T-helper 1 cell treated with Interleukin-12 subunit alpha and Interleukin-12 subunit beta and Interleukin-4 antibody, amounts not matched to agents 30 μg/mL and 1 μg/mL, for 36 hours (primary cell): ENCODE measurements at regions not wholly inside any gene's neighbourhood (a gene's known extent, or its start where the extent isn't known, plus 50 kb on each side); places are given as distances from the start of the nearest gene placed in this dataset.
"Not testable (repeated sequence)": the region's sequence is repeated elsewhere in the genome, so short reads cannot be mapped to it uniquely, and the experiment has no call there.

ENCODE experiments used
- H3K27ac Mint-ChIP-seq: one replicate; pipeline ENCODE4 v1.8.0; 2021; ENCODE audit warnings: mild to moderate bottlenecking, mixed read lengths
- H3K27me3 Mint-ChIP-seq: one replicate; pipeline ENCODE4 v1.8.0; 2021; ENCODE audit warnings: low read depth, mixed read lengths
- H3K36me3 Mint-ChIP-seq: one replicate; pipeline ENCODE4 v1.8.0; 2021; ENCODE audit warnings: low read depth, mixed read lengths
- H3K4me1 Mint-ChIP-seq: one replicate; pipeline ENCODE4 v1.8.0; 2021; ENCODE audit warnings: low read depth, mixed read lengths
- H3K4me3 Mint-ChIP-seq: one replicate; pipeline ENCODE4 v1.8.0; 2021; ENCODE audit warnings: mild to moderate bottlenecking, moderate library complexity, mixed read lengths
- H3K9me3 Mint-ChIP-seq: one replicate; pipeline ENCODE4 v1.8.0; 2021; ENCODE audit warnings: mixed read lengths

GRCh38 chr5:91315701-91316100, 67.4 kb downstream of the ARRDC3 start:
- no peak overlapping the region for H3K27ac Mint-ChIP-seq
- H3K36me3 Mint-ChIP-seq: peaks cover 4% of the 10 kb centered on the region
- peaks cover 44% of the 10 kb centered on the region for H3K4me1 Mint-ChIP-seq
- H3K27me3 Mint-ChIP-seq: no peaks in the 10 kb centered on the region
- H3K9me3 Mint-ChIP-seq: no peaks in the 10 kb centered on the region
- no peak overlapping the region for H3K4me3 Mint-ChIP-seq

GRCh38 chr5:91313757-91314673, 69.1 kb downstream of the ARRDC3 start:
- Mint-ChIP-seq H3K36me3 (peaks cover 4% of the 10 kb centered on the region), H3K4me3 (peak overlapping the region; percentile 66), H3K27me3 (no peaks in the 10 kb centered on the region), H3K9me3 (no peaks in the 10 kb centered on the region), H3K4me1 (peaks cover 44% of the 10 kb centered on the region), H3K27ac (peak overlapping the region; percentile 84)

- H3K4me3 Mint-ChIP-seq: peak overlapping the region; percentile 66
- H3K27ac Mint-ChIP-seq: peak overlapping the region; percentile 80
- H3K9me3 Mint-ChIP-seq: no peaks in the 10 kb centered on the region
- peaks cover 4% of the 10 kb centered on the region for H3K36me3 Mint-ChIP-seq
- peaks cover 39% of the 10 kb centered on the region for H3K4me1 Mint-ChIP-seq
- H3K27me3 Mint-ChIP-seq: no peaks in the 10 kb centered on the region
Measured at GRCh38 chr5:91312698-91313097, 70.4 kb downstream of the ARRDC3 start.

GRCh38 chr5:91311697-91312501, 71.2 kb downstream of the ARRDC3 start:
- Mint-ChIP-seq H3K9me3 (no peaks in the 10 kb centered on the region), H3K4me3 (peak overlapping the region; percentile 63), H3K36me3 (peaks cover 4% of the 10 kb centered on the region), H3K27me3 (no peaks in the 10 kb centered on the region), H3K4me1 (peaks cover 36% of the 10 kb centered on the region), H3K27ac (peak overlapping the region; percentile 80)

- no peaks in the 10 kb centered on the region for H3K9me3 Mint-ChIP-seq
- H3K4me3 Mint-ChIP-seq: peak overlapping the region; percentile 48
- H3K4me1 Mint-ChIP-seq: peaks cover 36% of the 10 kb centered on the region
- no peaks in the 10 kb centered on the region for H3K27me3 Mint-ChIP-seq
- H3K27ac Mint-ChIP-seq: peak overlapping the region; percentile 80
- H3K36me3 Mint-ChIP-seq: peaks cover 4% of the 10 kb centered on the region
Measured at GRCh38 chr5:91311168-91311696, 71.9 kb downstream of the ARRDC3 start.

- H3K4me1 Mint-ChIP-seq: peaks cover 24% of the 10 kb centered on the region
- not testable (repeated sequence) for H3K4me3 Mint-ChIP-seq, H3K27ac Mint-ChIP-seq, H3K27me3 Mint-ChIP-seq, H3K9me3 Mint-ChIP-seq, H3K36me3 Mint-ChIP-seq
Measured at GRCh38 chr5:91308157-91308556, 75.0 kb downstream of the ARRDC3 start.

- H3K27ac Mint-ChIP-seq: no peak overlapping the region
- H3K36me3 Mint-ChIP-seq: peaks cover 4% of the 10 kb centered on the region
- peaks cover 13% of the 10 kb centered on the region for H3K4me1 Mint-ChIP-seq
- no peaks in the 10 kb centered on the region for H3K9me3 Mint-ChIP-seq
- no peaks in the 10 kb centered on the region for H3K27me3 Mint-ChIP-seq
- H3K4me3 Mint-ChIP-seq: no peak overlapping the region
Measured at GRCh38 chr5:91307048-91307447, 76.1 kb downstream of the ARRDC3 start.

- Mint-ChIP-seq H3K4me3 (no peak overlapping the region), H3K4me1 (peaks cover 7% of the 10 kb centered on the region), H3K27me3 (no peaks in the 10 kb centered on the region), H3K36me3 (peaks cover 4% of the 10 kb centered on the region), H3K9me3 (no peaks in the 10 kb centered on the region), H3K27ac (no peak overlapping the region)
Measured at GRCh38 chr5:91306497-91306896, 76.6 kb downstream of the ARRDC3 start.

GRCh38 chr5:91305640-91306039, 77.5 kb downstream of the ARRDC3 start:
- Mint-ChIP-seq H3K27ac (no peak overlapping the region), H3K36me3 (no peaks in the 10 kb centered on the region), H3K4me1 (no peaks in the 10 kb centered on the region), H3K27me3 (no peaks in the 10 kb centered on the region), H3K9me3 (no peaks in the 10 kb centered on the region), H3K4me3 (no peak overlapping the region)

GRCh38 chr5:91304015-91304414, 79.1 kb downstream of the ARRDC3 start:
- H3K36me3 Mint-ChIP-seq, H3K9me3 Mint-ChIP-seq, H3K4me1 Mint-ChIP-seq, H3K4me3 Mint-ChIP-seq, H3K27ac Mint-ChIP-seq, H3K27me3 Mint-ChIP-seq: not testable (repeated sequence)

- H3K27me3 Mint-ChIP-seq: no peaks in the 10 kb centered on the region
Measured at GRCh38 chr5:91302958-91303357, 80.2 kb downstream of the ARRDC3 start.

GRCh38 chr5:91302305-91302704, 80.8 kb downstream of the ARRDC3 start:
- Mint-ChIP-seq H3K4me1 (no peaks in the 10 kb centered on the region), H3K36me3 (no peaks in the 10 kb centered on the region), H3K27ac (no peak overlapping the region), H3K27me3 (no peaks in the 10 kb centered on the region), H3K9me3 (no peaks in the 10 kb centered on the region), H3K4me3 (no peak overlapping the region)

More at GRCh38 chr5:91302958-91303357, 80.2 kb downstream of the ARRDC3 start:
- Mint-ChIP-seq H3K4me1 (no peaks in the 10 kb centered on the region), H3K27ac (no peak overlapping the region), H3K9me3 (no peaks in the 10 kb centered on the region), H3K36me3 (no peaks in the 10 kb centered on the region), H3K4me3 (no peak overlapping the region)

GRCh38 chr5:91301106-91301846, 81.8 kb downstream of the ARRDC3 start:
- no peaks in the 10 kb centered on the region for H3K36me3 Mint-ChIP-seq
- H3K27me3 Mint-ChIP-seq: no peaks in the 10 kb centered on the region
- H3K4me3 Mint-ChIP-seq: no peak overlapping the region
- H3K4me1 Mint-ChIP-seq: no peaks in the 10 kb centered on the region
- no peaks in the 10 kb centered on the region for H3K9me3 Mint-ChIP-seq
- H3K27ac Mint-ChIP-seq: no peak overlapping the region

- H3K27ac Mint-ChIP-seq: no peak overlapping the region
- H3K4me1 Mint-ChIP-seq: peaks cover 6% of the 10 kb centered on the region
- H3K27me3 Mint-ChIP-seq: no peaks in the 10 kb centered on the region
- H3K4me3 Mint-ChIP-seq: no peak overlapping the region
- H3K36me3 Mint-ChIP-seq: no peaks in the 10 kb centered on the region
- no peaks in the 10 kb centered on the region for H3K9me3 Mint-ChIP-seq
Measured at GRCh38 chr5:91297994-91298393, 85.1 kb downstream of the ARRDC3 start.
